NCI-H2107 (cell line): ENCODE measurements at regions not wholly inside any gene's neighbourhood (a gene's known extent, or its start where the extent isn't known, plus 50 kb on each side); places are given as distances from the start of the nearest gene placed in this dataset.

ENCODE experiments used
- DNase-seq: peaks from one replicate; lab custom pipeline; 2025; lab: John Stamatoyannopoulos, UW

GRCh38 chr12:58190618-58191017 is 249.3 kb downstream of the ATP23 start:
- DNase-seq: no peak

DNA sequence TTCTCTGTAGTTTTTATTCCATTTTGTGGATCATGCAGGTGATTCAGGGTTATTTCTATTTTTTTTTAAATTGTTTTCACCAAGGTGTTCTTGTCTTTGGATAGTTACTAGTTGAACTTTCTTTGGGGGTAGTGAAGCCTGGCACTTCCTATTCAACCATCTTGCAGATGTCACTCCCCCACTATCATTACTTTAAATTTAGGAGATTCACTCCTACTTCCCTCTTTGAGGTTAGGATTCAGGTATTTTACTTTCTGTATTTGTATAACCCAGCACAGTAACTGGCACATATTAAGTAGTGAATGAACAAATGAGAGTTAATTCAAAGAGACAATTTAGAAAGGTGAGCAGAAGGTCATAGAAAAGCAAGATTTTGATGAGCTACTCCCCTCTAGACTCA is 255.6 kb downstream of the ATP23 start:
- no peak for DNase-seq

DNA sequence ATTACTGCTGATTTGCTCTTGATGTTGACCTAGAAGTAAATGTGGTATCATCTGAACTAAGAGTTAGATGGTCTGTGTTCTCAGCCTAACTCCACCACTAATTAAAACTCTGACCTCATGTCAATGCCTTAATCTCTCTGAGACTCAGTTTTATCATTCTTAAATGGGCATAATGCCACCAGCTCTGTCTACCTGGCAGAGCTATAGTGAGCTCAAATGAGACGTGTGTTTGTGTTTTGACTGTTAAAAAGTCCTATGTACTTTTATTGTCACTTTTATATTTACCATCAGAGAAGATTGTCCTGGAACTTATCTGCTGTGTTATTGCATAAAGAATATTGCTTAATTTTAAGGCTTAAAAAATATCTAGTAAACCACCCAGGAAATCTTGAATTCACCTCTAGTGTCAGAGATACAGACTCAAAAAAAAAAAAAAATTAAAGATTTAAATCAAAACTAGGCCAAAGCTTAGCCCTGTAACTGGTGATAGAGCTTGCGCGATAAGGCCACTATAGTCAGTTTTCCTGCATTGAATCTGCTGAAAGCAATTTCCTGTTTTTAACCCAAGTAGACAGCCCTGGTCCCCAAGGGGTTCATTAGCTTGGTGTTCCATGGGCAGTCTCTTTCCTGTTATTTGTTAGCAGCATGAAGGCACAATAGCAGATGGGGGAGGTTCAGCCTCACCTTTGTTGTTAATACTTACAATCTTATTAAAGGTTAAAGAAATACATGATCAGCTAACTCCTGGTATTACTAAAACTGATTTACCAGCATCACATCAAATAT is 261.8 kb downstream of the ATP23 start:
- no peak for DNase-seq

GRCh38 chr12:58204071-58204470 is 262.7 kb downstream of the ATP23 start:
- DNase-seq: no peak

GRCh38 chr12:58206876-58207275 is 265.5 kb downstream of the ATP23 start:
- DNase-seq: no peak

DNA sequence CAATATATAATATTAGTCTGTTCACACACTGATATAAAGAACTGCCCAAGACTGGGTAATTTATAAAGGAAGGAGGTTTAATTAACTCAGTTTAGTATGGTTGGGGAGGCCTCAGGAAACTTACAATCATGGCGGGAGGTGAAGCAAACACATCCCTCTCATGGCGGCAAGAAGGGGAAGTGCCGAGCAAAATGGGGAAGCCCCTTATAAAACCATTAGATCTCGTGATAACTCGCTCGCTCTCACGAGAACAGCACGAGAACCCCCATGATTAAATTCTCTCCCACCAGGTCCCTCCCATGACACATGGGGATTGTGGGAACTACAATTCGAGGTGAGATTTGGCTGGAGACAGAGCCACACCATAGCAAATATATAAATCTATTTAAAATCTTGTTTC is 269.8 kb downstream of the ATP23 start:
- DNase-seq: no peak

- DNase-seq: no peak
These were observed 275.8 kb downstream of the ATP23 start for GRCh38 chr12:58217130-58217529.

DNA sequence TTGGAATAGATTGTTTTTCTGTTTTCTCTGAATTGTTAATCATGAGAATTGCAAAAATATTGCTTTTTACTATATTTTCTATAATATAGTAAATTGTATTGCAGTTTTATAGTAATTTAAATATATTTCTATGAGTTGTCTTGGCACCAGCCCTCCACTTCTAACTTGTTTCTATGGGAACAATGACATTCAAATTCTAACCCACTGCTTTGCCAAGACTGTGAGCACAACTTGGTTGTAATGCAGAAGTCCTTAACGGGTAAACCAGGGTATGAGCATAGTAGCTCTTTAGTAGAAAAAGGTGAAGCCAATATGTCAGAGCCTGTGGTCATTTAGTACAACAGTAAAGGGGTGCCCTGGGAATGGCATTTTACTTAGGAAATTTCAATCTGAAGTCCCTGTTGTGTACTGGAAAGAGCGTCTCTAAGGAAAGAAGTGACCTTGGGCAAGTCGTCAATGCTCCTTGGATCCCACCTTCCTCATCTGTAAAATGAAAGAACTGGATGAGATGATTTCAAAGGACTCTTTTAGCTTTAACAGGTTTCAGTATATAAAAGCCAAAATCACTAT is 283.3 kb downstream of the ATP23 start:
- DNase-seq: no peak

DNA sequence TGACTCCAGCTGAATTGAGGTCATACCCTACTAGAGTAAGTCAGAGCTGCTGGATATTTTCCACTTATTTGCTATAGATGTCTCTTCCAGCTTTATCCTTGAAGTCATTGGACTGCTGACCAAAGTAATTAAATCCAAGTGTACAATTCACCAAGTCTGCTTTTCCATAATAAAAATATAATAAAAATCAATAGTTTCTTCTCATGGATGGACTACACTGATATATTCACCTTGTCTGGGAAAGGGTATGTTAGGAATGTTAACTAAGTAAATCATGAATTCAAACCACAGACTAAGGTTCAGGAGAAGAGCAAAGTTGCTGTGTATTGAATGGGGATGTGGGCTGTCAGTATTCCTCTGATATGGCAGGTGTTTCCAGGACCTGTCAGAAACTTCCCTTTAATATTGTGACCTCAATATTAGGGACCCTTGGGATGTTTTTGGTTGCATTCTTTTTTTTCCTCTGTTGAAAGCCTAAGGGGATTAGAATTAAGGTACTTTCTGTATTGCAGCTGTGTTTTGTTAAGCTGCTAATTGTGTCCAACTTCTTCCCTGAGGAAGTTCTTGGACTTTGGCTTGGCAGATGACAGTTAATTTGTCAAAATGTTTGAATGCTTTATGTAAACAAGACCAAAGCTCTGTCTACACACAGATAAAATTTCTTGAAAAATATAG is 284.0 kb downstream of the ATP23 start:
- no peak for DNase-seq

DNA sequence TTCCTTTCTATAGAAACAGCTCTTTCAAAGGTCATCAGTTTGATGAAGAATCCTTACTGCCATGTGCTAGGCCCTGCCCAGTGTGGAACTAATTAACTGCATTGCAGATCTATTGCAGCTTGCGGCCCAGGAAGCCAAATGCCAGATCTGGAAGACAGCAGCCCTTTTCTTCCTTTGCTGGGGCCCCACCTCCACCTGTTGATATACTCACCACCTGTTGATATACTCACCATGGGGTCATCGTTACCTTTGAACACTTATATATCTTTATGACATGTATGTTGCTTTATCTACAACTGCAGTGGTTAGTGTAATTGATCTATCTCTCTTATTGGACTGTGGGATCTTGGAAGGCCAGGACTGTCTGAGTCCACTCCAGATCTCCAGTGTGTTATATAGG is 292.5 kb downstream of the ATP23 start:
- DNase-seq: no peak

DNA sequence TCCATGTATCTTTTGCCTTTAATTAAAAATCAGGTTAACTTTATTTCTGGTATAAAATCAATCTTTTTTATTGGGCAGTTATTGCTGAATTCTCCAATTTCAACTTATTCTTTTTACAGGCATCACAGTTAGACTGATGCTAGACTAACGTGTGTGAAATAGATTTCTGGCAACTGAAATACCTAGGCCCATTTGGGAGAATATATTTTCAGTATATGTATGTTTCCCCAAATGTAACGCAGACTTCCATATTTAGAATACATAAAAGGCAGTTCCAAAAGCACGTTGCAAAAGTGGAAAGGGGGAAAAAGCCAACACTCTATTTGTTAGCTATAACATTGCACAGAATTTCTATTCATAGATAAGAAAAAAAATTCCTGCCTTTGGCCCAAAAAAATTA is 297.0 kb downstream of the ATP23 start:
- no peak for DNase-seq

- no peak for DNase-seq
These were observed 299.7 kb downstream of the ATP23 start for GRCh38 chr12:58241099-58241498.

DNA sequence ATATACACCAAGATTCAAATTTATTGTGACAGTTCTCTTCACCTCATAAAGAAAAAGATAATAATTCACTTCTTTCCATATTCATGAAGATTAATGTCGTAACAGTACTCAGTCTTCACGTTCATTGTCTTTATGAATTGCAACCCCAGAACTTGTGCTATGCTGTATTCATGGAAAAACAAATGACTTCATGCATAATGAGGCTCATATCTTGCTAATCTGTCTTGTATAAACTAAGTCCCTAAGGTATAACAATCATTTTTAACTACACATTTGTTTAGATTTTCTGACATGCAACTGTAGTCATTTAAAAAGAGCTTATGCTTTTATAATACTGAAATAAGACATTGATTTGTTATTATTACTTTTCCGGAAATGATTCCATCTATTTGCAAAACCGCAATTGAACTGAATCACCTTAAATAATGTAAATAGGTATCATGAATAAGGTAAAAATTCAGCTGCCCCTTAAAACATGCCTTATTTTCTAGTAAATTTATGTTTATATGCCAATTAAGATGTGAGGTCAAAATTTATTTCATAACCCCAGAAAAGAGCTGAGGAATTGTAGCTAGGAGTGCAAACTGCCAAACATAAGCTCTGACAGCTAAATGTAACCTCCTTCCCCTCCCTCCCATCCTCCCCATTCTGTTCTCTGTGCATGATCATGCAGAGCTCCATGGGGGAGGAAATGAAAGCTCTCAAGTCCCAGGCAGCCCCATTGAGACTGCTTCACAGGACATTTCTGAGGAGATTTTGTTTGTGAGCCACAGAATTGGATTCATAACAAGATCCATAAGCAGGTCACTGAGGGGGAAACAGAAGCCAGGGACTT is 301.6 kb downstream of the ATP23 start:
- DNase-seq: no peak

DNA sequence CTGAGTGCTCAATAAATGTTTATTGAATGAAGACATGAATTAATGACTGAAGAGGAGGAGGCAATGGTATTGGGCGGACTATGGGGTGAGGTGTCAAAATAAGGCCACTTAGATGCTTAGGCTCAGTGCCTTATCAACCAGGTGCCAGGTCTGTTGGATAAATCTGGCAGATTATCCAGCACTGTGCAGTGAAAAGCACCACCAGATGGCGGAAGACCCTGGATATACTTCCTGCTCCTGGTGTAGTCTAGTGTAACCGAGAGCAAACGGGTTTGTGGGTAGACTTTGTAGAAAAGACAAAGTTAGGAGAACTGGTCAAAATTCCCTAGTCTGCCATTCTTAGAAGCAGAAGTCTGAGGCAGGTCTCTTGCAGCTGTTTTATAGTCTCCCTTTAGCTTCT is 306.3 kb downstream of the ATP23 start:
- DNase-seq: no peak

DNA sequence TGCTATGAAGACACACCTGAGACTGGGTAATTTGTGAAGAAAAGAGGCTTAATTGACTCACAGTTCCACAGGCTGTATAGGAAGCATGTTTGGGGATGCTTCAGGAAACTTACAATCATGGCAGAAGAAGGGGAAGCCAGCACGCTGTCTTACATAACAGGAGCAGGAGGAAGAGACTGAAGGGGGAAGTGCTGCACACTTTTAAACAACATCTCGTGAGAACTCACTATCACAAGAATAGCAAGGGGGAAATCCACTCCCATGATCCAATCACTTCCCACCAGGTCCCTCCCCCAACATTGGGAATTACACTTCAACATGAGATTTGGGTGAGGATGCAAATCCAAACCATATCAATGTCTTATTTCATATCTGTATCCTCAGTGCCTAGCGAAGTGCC is 307.2 kb downstream of the ATP23 start:
- no peak for DNase-seq

GRCh38 chr12:58249610-58250009 is 308.2 kb downstream of the ATP23 start:
- no peak for DNase-seq

GRCh38 chr12:58250077-58250476 is 308.7 kb downstream of the ATP23 start:
- no peak for DNase-seq

DNA sequence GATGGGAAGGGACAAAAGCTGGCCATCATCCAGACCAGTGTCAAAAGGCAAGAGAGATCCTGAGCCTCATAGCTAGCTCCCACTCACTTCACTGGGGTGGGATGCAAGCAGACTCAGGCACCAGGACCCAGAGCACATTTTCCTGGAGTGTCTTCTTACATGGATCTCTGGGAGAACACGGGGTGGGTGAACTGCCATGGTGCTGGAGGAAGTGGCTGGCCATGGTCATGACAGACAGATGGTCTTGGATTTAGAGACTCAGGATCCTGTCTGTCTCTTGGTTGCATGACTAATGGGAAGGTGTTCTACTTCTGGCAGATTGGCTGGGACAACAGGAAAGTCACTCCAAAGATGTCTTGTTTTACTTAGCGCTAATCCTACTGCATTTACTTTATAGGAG is 311.5 kb downstream of the ATP23 start:
- DNase-seq: no peak

- no peak for DNase-seq
These were observed 312.3 kb downstream of the ATP23 start for GRCh38 chr12:58253663-58254062.

DNA sequence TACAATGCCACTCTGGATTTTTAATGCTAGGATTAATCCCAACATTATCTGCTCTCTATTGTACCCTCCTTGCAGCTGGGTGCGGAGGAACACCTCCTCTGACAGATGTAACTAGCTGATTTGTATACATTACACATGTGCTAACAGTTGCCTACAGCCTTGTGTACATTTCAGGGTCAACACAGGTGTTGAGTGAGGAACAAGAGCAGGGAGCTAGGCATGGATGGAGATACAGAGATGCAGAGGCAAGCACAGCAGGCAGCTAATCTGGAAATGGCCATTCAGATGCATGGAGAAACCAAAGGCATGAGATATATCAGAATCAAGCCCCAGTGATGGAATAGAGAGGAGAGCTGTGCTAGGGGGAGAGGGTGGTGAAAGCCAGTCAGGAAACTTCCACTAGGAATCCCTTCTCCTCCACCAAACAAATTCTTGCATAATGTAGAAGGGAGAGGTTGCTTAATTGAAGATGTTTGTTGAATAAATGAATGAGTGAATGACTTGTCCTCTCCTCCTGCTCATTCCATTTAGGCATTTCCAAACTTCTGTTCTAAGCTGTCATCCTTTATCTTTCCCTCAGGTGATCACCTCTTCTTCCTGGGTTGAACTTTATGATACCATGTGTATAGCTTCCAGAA is 313.2 kb downstream of the ATP23 start:
- no peak for DNase-seq

DNA sequence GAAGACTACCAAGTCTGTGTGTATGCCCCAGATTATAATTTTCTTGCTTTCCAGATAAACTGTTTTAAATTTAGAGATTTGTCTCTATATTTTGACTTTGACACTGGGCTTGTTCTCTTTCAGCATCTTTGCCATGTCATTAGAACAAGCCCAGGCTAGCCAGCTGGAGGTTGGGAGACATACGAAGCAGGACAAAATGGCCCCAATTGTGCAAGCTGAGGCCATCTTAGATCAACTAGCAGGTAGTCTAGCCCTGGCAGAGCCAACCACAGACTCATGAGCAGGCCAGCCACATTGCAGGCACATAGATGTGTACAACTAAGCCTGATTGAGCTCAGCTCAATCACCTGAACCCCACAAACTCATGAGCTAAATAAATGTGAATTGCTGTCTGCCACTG is 321.4 kb downstream of the ATP23 start:
- no peak for DNase-seq

DNA sequence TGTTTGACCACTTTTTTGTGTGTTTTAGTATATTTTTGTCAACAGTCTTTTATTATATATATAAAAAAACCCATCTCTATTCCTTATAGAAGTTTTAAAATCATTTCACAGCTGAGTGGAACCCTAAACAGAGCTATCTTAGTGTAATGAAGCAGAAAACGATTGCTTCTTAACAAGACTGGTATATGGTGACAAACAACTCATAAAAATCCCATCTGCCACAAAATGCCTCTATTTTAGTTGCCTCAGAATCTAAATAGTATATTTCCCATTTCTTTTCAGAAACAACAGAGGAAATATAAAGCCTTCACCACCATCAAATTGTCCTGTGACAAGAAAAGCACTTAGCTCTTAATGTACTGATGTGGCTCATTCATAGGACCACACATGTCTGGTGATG is 322.4 kb downstream of the ATP23 start:
- DNase-seq: no peak
